C4-2B (cell line): ENCODE measurements at regions not wholly inside any gene's neighbourhood (a gene's known extent, or its start where the extent isn't known, plus 50 kb on each side); places are given as distances from the start of the nearest gene placed in this dataset.

ENCODE experiments used
- H3K27ac ChIP-seq: fragments of 450-650 bp; 2 replicates; pipeline ENCODE4 v1.5.1; 2017
- CTCF ChIP-seq: fragments of 450-650 bp; conservative IDR thresholded peaks from 2 replicates; pipeline ENCODE4 v1.5.1; 2017; ENCODE audit warnings: mild to moderate bottlenecking
- ZFX ChIP-seq: fragments of 450-650 bp; IDR thresholded peaks from 2 replicates; pipeline ENCODE4 v1.6.1; 2017

DNA sequence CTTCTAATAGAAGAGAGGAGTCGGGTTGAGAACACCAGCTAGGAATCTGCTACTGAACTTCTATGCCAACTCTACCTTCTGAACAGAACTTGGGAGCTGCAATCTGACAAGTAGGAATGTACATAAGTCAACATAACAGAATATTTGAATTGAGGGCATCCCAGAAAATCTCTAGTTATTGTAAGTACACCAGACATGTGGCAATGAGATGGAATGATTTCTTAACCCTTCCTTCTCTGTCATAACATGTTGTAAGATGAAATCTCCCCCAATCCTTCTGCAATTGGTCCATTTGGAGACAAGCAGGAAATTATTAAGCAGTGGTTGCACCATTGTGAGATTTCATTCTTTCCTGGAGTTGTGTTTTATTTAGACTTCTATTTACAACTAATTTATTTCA lies 68.7 kb upstream of the TMPO start:
- TF ChIP-seq ZFX = no peak
- H3K27ac ChIP-seq = no peak overlapping the region

- TF ChIP-seq ZFX (no peak), CTCF (no peak)
- no peak overlapping the region for H3K27ac ChIP-seq
Observed at GRCh38 chr12:98449584-98449983, 65.8 kb upstream of the TMPO start.

- TF ChIP-seq CTCF (no peak), ZFX (no peak)
- H3K27ac ChIP-seq = no peak overlapping the region
Observed at GRCh38 chr12:98453070-98453469, 62.3 kb upstream of the TMPO start.

- H3K27ac ChIP-seq = no peak overlapping the region
- TF ChIP-seq CTCF (no peak), ZFX (no peak)
Observed at GRCh38 chr12:98453492-98453891, 61.9 kb upstream of the TMPO start.

DNA sequence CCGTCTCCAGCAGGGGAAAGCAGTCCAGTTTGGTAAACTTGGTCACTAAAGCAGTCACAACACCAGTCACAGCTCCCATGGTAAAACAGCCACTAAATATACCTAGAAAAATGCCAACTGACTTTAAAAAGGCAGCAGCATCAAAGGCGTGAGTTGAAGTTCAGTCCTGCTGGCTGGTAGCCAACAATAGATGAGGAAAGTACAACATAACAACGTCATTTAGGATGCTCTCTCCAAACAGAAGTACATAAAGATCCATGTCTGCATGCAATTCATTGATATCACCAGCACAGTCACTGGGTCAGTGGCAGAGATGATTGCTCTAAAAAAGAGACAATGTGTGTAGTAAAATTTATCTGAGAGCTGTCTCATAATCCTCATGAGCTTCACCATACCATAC lies 59.3 kb upstream of the TMPO start:
- no peak overlapping the region for H3K27ac ChIP-seq
- TF ChIP-seq CTCF = no peak

DNA sequence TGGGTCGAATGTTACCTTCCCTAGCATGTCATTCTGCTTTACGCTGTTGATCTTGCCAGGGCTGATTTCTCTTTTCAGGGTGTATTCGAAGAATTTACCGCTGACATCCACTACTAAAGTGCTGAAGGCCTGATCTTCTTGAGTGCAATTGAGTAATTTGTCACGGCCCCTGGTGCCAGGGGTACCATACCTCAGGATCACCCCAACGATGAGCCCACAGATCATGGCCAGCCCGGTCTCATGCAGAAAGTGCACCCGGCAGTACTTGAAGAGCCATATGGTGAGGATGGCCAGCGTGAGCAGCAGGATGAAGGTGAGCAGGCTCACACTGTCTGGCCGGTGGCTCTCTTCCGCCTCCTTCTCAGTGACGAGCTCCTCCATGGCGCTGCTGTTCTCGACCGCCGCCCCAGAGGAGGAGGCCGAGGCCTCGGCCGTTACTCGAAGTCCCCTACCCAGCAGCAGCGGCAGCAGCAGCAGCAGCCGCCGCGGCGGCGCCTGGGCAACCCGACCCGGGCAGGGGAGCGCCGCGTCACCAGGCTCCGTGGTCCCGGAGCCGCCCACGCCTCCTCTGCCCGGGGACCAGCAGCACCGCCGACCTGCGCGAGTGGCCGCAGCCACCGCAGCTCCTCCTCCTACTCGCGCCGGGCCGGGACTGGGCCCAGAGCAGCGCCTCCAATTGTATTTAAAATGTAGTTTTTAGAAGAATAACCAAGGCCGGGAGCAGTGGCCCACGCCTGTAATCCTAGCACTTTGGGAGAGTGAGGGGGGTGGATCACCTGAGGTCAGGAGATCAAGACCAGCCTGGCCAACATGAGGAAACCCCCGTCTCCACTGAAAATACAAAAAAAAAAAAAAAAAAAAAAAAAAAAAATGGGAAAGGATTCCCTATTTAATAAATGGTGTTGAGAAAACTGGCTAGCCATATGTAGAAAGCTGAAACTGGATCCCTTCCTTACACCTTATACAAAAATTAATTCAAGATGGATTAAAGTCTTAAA lies 58.5 kb upstream of the TMPO start:
- H3K27ac ChIP-seq = no peak overlapping the region
- no peak for TF ChIP-seq CTCF

DNA sequence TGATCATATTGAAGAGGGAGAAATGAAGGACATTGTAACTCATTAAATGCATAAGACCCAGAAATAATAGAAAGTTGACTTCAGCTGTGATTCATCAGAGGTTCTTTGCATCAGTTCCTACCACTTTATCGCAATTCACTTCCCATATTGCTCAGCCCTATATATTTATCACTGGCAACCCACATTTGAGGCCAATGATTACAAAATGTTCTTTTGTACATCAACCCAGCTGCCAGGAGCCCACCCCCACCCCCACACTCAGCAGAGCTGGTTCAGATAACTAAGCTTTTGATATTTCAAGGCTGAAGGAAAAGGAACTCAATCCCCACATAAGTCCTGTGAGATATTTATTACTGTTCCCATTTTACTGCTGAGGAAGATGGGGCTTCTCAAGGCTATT lies 51.2 kb upstream of the TMPO start:
- TF ChIP-seq CTCF (no peak), ZFX (no peak)
- H3K27ac ChIP-seq = no peak overlapping the region

DNA sequence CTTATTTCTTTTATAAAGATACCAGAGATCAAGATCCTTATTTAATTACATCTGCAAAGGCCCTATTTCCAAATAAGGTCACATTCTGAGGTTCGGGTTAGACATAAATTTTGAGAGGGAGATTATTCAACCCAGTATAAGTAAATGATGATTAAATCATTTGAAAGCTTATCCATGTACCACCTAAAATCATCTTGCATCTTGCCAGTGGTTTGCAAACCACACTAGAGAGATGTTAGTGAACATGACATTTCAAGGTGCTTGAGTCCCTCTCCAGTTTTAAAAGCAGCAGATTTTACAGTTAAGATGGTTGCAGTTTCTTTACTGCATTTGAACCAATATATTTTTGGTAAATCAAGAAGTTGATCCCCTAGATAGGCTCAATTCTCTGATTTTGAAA lies 49.9 kb upstream of the TMPO start:
- no peak for TF ChIP-seq ZFX
- TF ChIP-seq CTCF = no peak
- H3K27ac ChIP-seq = no peak overlapping the region
